ENCODE measurements at regions not wholly inside any gene's neighbourhood (a gene's known extent, or its start where the extent isn't known, plus 50 kb on each side); places are given as distances from the start of the nearest gene placed in this dataset.

DNA sequence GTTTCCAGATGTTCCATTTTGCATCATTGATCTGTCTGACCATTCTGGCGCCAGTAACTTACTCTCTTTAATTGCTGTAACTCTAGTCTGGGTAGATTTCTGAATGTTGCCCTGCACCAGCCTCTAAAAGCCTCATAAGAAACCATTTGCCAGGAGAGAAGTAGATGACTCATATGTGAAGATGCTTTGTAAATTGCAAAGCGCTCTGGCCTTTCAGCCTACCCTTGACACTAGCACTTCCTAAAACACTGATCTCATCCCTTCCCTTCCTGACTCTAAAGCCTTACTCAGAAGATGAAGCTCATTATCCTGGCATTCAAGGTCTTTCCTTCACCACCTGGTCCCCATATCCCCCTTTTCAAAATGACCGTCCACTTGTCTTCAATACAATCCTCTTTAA, 193.2 kb upstream of the MEX3C start:
- DNase-seq: no peak
- H3K9me3 Mint-ChIP-seq: no peaks in the 10 kb centered on the region
- ChIA-PET POLR2A (no interaction called here), CTCF (no interaction called here)
- H3K27me3 Mint-ChIP-seq: peaks cover 18% of the 10 kb centered on the region
- no peak overlapping the region for H3K27ac Mint-ChIP-seq
- H3K4me3 Mint-ChIP-seq: no peak overlapping the region
- H3K4me1 Mint-ChIP-seq: no peaks in the 10 kb centered on the region
- no peaks in the 10 kb centered on the region for H3K36me3 Mint-ChIP-seq (ENCODE audit: low read depth)

DNA sequence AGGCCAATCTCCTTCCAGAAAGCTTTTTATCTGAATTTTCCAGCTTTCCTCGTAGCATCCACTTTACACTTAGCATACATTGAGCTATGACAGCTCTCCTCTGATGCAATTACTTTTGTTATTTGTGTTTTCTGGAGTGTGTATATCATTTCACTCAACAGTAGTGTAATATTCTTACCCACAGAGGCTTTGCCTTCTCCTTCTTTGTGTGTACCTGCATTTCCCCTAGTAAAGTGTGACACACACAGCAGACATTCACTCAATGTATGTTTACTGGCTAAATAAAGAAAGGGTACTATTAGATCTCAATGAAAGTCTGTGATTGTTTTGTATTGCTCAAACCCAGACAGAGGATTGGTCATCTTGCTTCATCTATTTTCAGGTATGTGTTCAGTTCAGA, 193.7 kb upstream of the MEX3C start:
- DNase-seq: no peak
- H3K4me3 Mint-ChIP-seq: no peak overlapping the region
- ChIA-PET POLR2A (no interaction called here), CTCF (no interaction called here)
- no peaks in the 10 kb centered on the region for H3K9me3 Mint-ChIP-seq
- H3K27ac Mint-ChIP-seq: no peak overlapping the region
- peaks cover 18% of the 10 kb centered on the region for H3K27me3 Mint-ChIP-seq
- H3K4me1 Mint-ChIP-seq: no peaks in the 10 kb centered on the region
- no peaks in the 10 kb centered on the region for H3K36me3 Mint-ChIP-seq (ENCODE audit: low read depth)

DNA sequence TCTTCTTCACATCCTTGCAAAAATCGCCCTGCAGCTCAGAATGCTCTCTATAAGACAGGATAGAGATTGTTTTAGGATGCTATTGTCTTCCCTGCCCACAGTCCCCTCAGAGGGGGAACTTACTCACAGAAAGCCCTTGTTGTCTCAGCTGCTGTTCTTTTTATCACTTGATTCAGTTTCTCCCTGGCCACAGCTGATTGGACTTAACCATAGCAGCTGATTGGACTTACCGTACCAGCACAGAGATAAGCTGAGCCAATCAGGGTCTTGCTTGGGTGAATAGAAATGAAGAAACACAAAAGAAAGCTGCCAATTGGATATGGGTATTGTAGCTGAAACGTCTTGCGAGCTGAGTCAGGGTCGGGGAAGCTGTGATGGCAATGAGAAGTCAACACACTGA, 194.2 kb upstream of the MEX3C start:
- no peaks in the 10 kb centered on the region for H3K4me1 Mint-ChIP-seq
- H3K27me3 Mint-ChIP-seq: peaks cover 18% of the 10 kb centered on the region
- CTCF ChIA-PET: no interaction called here
- POLR2A ChIA-PET: no interaction called here
- no peak for DNase-seq
- no peaks in the 10 kb centered on the region for H3K36me3 Mint-ChIP-seq (ENCODE audit: low read depth)
- H3K4me3 Mint-ChIP-seq: no peak overlapping the region
- H3K27ac Mint-ChIP-seq: no peak overlapping the region
- no peaks in the 10 kb centered on the region for H3K9me3 Mint-ChIP-seq

DNA sequence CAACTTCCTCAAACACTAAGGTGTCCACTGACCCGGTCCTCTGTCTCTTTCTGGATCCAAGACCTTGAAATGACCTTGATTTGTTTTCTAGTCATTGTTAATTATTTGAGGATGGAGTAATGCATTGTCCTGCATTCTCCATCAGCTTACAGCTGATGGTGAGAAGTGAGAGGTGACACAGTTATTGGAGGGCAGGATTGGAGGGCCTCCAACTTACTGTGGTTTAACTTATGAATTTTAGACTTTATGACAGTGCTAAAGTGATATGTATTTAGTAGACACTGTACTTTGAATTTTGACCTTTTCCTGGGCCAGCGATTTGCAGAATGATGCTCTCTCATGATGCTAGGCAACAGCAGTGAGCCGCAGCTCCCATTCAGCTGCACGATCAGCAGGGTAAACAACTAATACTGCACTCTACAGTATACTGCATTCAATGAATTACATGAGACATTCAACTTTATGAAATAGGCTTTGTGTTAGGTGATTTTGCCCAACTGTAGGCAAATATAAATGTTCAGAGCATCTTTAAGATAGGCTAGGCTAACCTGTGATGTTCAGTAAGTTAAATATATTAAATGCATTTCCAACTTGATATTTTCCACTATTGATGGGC, 200.0 kb upstream of the MEX3C start:
- Mint-ChIP-seq H3K4me3 (no peak overlapping the region), H3K9me3 (no peaks in the 10 kb centered on the region), H3K36me3 (ENCODE audit: low read depth) (no peaks in the 10 kb centered on the region), H3K4me1 (no peaks in the 10 kb centered on the region), H3K27ac (no peak overlapping the region), H3K27me3 (peaks cover 9% of the 10 kb centered on the region)
- ChIA-PET POLR2A (no interaction called here), CTCF (no interaction called here)
- no peak for DNase-seq

DNA sequence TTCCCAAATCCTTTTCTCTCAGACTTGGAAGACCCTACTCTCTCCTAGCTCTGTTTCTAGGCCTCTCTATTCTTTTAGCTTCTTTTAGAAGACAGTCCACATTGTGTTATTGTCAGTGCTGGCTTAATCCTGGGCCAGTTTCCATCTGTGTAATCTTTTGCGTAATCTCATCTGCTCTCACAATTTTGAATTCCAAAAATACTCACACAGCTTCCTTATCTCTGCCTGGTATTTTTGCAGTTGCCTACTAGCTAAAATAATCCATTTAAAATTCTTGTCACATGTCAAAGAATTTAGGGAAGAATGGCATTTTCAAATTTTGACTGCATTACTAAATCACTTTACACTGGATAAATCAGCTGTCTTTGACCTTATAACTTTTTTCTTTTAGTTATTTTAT, 200.6 kb upstream of the MEX3C start:
- peaks cover 9% of the 10 kb centered on the region for H3K27me3 Mint-ChIP-seq
- no peak for DNase-seq
- no peaks in the 10 kb centered on the region for H3K9me3 Mint-ChIP-seq
- H3K4me3 Mint-ChIP-seq: no peak overlapping the region
- ChIA-PET CTCF (no interaction called here), POLR2A (no interaction called here)
- H3K36me3 Mint-ChIP-seq (ENCODE audit: low read depth): no peaks in the 10 kb centered on the region
- H3K27ac Mint-ChIP-seq: no peak overlapping the region
- H3K4me1 Mint-ChIP-seq: no peaks in the 10 kb centered on the region

DNA sequence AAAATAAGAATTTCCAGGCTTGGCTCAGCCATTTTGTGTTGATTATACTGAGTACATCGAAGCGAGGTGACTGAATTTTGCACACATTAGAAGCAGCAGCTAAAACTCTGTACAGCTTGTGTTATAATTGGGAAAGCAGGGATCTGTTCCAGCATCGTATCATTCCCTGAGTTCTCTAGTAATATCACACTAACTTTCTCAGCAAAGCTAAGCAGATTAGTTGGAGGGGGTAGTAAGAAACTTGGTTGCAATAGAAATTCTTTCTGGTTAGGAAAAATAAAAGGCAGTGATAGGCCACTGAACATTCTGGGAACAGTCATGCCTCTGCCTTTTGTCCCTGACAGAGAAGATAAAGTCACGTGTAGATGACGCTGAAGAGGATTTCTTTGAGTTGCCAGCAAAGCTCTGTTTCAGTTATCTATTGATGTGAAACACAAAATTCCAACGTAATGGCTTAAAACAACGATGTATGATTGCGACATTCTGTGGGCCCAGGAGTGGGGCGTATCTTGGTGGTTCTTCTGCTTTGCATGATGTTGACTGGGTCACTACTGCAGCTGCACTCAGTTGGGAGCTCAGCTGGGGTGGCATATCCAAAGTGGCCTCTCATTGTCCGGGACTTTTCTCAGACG, 202.1 kb upstream of the MEX3C start:
- ChIA-PET POLR2A (no interaction called here), CTCF (no interaction called here)
- Mint-ChIP-seq H3K27ac (no peak overlapping the region), H3K36me3 (ENCODE audit: low read depth) (no peaks in the 10 kb centered on the region), H3K27me3 (peaks cover 9% of the 10 kb centered on the region), H3K9me3 (no peaks in the 10 kb centered on the region), H3K4me1 (no peaks in the 10 kb centered on the region), H3K4me3 (no peak overlapping the region)
- no peak for DNase-seq

DNA sequence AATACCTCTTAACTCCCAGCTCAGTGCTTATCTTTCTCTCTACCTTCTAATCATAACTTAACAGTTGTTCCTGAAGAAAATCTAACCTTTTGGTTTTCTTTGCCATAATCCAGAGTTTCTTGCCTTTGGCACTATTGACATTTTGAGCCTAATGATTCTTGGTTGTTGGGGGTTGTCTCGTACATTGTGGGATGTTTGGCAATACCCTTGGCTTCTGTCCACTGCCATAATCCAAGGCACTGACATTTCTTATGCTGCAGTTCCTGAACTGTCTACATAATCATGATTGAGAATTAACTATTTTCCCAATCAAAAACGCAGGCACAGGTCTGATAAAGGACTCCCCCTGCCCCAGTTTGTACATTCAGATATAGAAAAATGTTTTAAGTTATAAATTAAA, 203.2 kb upstream of the MEX3C start:
- CTCF ChIA-PET: no interaction called here
- POLR2A ChIA-PET: no interaction called here
- H3K27ac Mint-ChIP-seq: no peak overlapping the region

DNA sequence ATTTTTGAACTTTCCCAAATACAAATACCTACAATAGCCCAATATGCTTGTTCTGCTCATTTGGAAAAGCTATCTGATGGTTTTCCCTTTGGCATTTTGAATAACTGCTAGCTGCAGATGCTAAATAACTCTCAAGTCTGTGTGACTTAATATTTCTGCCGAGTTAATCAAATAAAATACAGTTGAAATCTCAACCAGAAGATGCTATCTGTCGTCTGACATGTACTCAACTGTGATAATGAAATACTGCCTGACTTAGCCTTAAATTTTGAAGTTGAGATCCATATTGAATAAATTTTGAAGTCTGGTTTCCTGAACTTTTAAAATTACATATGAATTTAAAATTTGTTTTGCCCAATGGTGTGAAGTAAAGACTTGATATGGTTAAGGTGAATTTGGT, 204.4 kb upstream of the MEX3C start:
- no peaks in the 10 kb centered on the region for H3K4me1 Mint-ChIP-seq

More for the DNA sequence above, 203.2 kb upstream of the MEX3C start:
- H3K27me3 Mint-ChIP-seq: peaks cover 9% of the 10 kb centered on the region
- no peaks in the 10 kb centered on the region for H3K4me1 Mint-ChIP-seq
- H3K4me3 Mint-ChIP-seq: no peak overlapping the region
- DNase-seq: no peak
- no peaks in the 10 kb centered on the region for H3K36me3 Mint-ChIP-seq (ENCODE audit: low read depth)
- no peaks in the 10 kb centered on the region for H3K9me3 Mint-ChIP-seq

DNA sequence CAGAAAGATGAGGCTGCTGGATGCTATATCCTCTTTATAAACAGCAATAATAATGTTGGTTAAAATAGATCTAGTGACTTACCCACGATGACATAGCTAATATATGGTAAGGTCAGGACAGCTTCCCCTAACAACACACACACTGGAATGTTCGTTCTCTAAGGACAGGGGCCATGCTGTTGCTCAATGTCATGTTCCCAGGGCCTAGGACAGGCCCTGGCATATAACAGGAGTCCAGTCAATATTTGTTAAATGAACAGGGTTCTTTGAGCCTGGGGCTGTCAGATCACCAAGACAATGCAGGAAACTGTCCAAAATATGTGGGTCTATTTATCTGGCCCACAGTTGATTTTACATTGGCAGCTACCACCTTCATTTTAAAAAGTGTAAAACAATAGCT, 207.1 kb upstream of the MEX3C start:
- Mint-ChIP-seq H3K9me3 (no peaks in the 10 kb centered on the region), H3K4me3 (no peak overlapping the region), H3K27ac (no peak overlapping the region), H3K4me1 (no peaks in the 10 kb centered on the region), H3K27me3 (peaks cover 14% of the 10 kb centered on the region), H3K36me3 (ENCODE audit: low read depth) (no peaks in the 10 kb centered on the region)
- no peak for DNase-seq
- POLR2A ChIA-PET: no interaction called here
- CTCF ChIA-PET: no interaction called here

More for the DNA sequence above, 204.4 kb upstream of the MEX3C start:
- H3K36me3 Mint-ChIP-seq (ENCODE audit: low read depth): no peaks in the 10 kb centered on the region
- no peak overlapping the region for H3K4me3 Mint-ChIP-seq
- H3K9me3 Mint-ChIP-seq: no peaks in the 10 kb centered on the region
- DNase-seq: no peak
- ChIA-PET POLR2A (no interaction called here), CTCF (no interaction called here)
- peaks cover 9% of the 10 kb centered on the region for H3K27me3 Mint-ChIP-seq
- no peak overlapping the region for H3K27ac Mint-ChIP-seq

DNA sequence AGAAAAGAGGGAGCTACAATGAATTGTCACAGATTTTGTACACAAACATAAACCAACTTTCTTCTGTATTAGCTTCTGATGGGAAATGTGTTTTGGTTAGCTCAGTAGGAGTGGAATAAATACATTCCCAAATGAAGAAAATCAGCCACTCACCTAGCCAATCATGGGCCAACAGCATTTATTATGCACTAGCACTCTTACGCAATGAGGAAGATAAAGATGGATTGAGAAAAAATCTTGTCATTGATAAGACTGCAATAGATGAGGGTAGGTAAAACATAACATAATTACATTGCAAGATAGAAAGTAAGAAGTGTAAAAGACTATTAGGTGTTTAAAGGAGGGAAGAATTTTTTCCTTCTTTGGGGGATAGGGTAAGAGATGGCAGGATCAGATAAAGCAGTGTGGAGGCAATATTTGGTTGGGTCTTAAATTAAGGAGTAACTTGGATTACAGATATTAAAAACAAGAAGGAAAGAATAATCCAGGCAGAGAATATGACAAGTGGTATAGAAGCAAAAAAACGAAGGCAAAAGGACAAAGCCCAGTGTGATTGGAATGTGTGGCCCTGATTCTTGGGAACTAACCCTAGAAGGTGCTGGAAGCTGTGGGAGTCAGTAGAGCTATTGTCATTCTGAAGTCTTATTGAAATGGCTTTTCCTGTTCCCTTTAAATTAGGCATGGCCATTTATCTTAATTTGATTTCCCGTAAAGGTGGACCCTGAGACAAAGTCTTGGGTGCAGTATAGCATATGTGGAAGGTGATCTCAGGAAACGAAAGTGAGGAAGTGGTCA, 208.4 kb upstream of the MEX3C start:
- no peak overlapping the region for H3K27ac Mint-ChIP-seq
- no peaks in the 10 kb centered on the region for H3K9me3 Mint-ChIP-seq
- peaks cover 17% of the 10 kb centered on the region for H3K27me3 Mint-ChIP-seq
- H3K4me1 Mint-ChIP-seq: no peaks in the 10 kb centered on the region
- no peaks in the 10 kb centered on the region for H3K36me3 Mint-ChIP-seq (ENCODE audit: low read depth)
- no peak for DNase-seq
- CTCF ChIA-PET: no interaction called here
- no peak overlapping the region for H3K4me3 Mint-ChIP-seq
- POLR2A ChIA-PET: no interaction called here

DNA sequence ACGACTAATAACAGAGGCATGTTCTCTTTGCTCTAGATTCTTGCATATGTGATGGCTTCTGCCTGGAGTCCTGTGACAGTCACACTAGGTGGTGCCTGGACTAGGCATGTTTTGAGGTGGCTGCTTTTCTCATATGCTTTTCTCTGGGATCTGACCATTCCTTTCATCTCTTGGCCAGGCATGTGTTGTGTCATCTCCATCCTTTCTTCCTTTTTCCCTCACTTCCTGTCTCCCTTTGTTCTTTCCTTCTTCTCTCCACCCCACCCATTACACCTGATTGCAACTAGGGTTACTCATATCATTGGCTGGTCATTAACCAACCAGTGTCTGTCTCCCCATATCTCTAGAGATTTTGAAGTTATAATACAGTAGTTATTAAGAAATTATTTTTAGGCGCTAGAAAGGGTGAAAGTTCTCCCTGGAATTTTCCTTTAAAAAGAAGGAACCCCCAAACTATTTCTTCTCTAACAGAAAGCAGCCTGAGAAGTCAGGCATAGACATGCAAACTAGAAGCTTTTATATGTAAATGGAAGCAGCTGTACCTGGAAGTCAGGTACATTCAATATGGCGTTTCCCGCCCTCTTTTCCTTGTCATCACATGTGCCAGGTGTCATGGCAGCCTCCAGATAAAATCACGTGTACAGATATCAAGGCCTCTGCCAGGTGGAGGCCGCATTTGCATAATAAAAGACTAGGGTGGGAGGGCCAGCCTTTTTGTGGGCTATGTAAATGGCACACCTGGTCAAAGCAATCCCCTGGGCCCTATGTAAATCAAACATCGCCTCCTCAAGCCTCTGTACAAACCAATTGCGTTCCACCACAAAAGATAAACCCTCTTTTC, 220.4 kb upstream of the MEX3C start:
- Mint-ChIP-seq H3K9me3 (no peaks in the 10 kb centered on the region), H3K4me3 (no peak overlapping the region), H3K27me3 (peaks cover 4% of the 10 kb centered on the region), H3K36me3 (ENCODE audit: low read depth) (no peaks in the 10 kb centered on the region), H3K27ac (no peak overlapping the region), H3K4me1 (no peaks in the 10 kb centered on the region)
- POLR2A ChIA-PET: no interaction called here
- DNase-seq: no peak
- CTCF ChIA-PET: interaction anchor here (1.5 kb wide), 1 partner anchor 72 kb away, joined by 3 read pairs; no protein-coding TSS in a partner anchor

DNA sequence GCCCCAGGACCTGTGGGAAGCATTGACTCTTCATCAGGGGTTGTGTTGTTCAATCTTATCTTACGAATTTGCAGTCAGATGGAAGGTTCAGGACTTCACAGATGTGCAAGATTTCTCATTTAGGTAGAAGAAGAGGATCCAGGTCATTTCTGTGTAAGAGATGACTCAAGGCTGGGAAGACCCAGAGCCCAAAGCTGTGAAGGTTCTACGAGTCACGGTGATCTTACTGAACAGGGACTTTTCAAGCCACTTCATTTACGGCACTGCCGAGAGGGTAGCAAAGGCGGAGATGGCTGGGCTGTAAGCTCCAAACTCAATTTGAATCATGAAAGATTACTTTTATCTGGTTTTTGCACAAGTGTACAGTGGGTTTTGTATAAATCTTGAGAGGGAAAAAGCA, 228.0 kb upstream of the MEX3C start:
- Mint-ChIP-seq H3K27ac (no peak overlapping the region), H3K9me3 (no peaks in the 10 kb centered on the region), H3K4me1 (peaks cover 2% of the 10 kb centered on the region), H3K36me3 (ENCODE audit: low read depth) (no peaks in the 10 kb centered on the region), H3K4me3 (no peak overlapping the region), H3K27me3 (no peaks in the 10 kb centered on the region)
- no peak for DNase-seq
- ChIA-PET CTCF (interaction anchor here (1.6 kb wide), 1 partner anchor 12 kb away, joined by 4 read pairs; no protein-coding TSS in a partner anchor), POLR2A (no interaction called here)

DNA sequence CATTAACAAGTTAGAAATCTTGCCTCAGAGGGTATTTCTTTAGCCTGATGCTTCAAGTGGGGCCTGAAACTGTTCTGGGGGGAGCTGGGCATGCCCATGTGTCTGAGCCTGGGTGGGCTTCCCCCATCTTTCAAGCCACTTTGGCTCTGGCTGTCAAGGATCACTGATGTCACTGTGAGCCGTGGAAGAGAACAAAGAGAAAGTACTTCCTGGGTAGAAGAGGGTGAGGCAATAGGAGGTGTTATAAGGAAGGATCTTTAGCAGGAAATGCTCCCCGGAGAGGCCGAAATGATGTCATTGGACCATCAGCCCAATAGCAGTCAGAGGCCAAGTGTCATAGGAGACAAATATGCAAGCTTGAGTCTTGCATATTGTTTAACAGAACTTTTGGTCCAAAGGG, 228.4 kb upstream of the MEX3C start:
- Mint-ChIP-seq H3K36me3 (ENCODE audit: low read depth) (no peaks in the 10 kb centered on the region), H3K27ac (no peak overlapping the region), H3K4me3 (no peak overlapping the region), H3K9me3 (no peaks in the 10 kb centered on the region), H3K4me1 (peaks cover 4% of the 10 kb centered on the region), H3K27me3 (no peaks in the 10 kb centered on the region)
- CTCF ChIA-PET: interaction anchor here (1.6 kb wide), 1 partner anchor 12 kb away, joined by 4 read pairs; no protein-coding TSS in a partner anchor
- no peak for DNase-seq
- POLR2A ChIA-PET: no interaction called here

Data from activated CD4-positive, alpha-beta T cell treated with anti-CD3 and anti-CD28 coated beads, Interleukin-2, amount 10 ng/mL, durations not matched to agents 7 days and 5 days (primary cell).